ENCODE measurements at regions not wholly inside any gene's neighbourhood (a gene's known extent, or its start where the extent isn't known, plus 50 kb on each side); places are given as distances from the start of the nearest gene placed in this dataset.

GRCh38 chr4:65202853-65203236 is 467.4 kb downstream of the EPHA5 start:
- Mint-ChIP-seq H3K36me3 (no peaks in the 10 kb centered on the region), H3K27me3 (ENCODE audit: low read depth) (no peaks in the 10 kb centered on the region), H3K9me3 (no peaks in the 10 kb centered on the region), H3K4me3 (no peak overlapping the region), H3K4me1 (no peaks in the 10 kb centered on the region), H3K27ac (no peak overlapping the region)
- TF ChIP-seq CTCF (IDR thresholded peaks at IDR 0.05; ENCODE audit: unreplicated experiment): no peak
- DNase-seq (ENCODE audit: low spot score in 2 of 2, unreplicated experiment in 2 of 2): no peak

GRCh38 chr4:65202165-65202852 is 468.0 kb downstream of the EPHA5 start:
- Mint-ChIP-seq H3K27ac (no peak overlapping the region), H3K27me3 (ENCODE audit: low read depth) (no peaks in the 10 kb centered on the region), H3K4me3 (no peak overlapping the region), H3K4me1 (no peaks in the 10 kb centered on the region), H3K36me3 (no peaks in the 10 kb centered on the region), H3K9me3 (no peaks in the 10 kb centered on the region)
- no peak for TF ChIP-seq CTCF (IDR thresholded peaks at IDR 0.05; ENCODE audit: unreplicated experiment)
- DNase-seq (ENCODE audit: low spot score in 2 of 2, unreplicated experiment in 2 of 2): no peak

- Mint-ChIP-seq H3K27ac (no peak overlapping the region), H3K4me3 (no peak overlapping the region), H3K27me3 (ENCODE audit: low read depth) (no peaks in the 10 kb centered on the region), H3K4me1 (no peaks in the 10 kb centered on the region), H3K9me3 (peaks cover 9% of the 10 kb centered on the region), H3K36me3 (no peaks in the 10 kb centered on the region)
- no peak for TF ChIP-seq CTCF (IDR thresholded peaks at IDR 0.05; ENCODE audit: unreplicated experiment)
- no peak for DNase-seq (ENCODE audit: low spot score in 2 of 2, unreplicated experiment in 2 of 2)
Measured at GRCh38 chr4:65195666-65196065, 474.6 kb downstream of the EPHA5 start.

GRCh38 chr4:65195002-65195401 is 475.3 kb downstream of the EPHA5 start:
- TF ChIP-seq CTCF (IDR thresholded peaks at IDR 0.05; ENCODE audit: unreplicated experiment): no peak
- no peak for DNase-seq (ENCODE audit: low spot score in 2 of 2, unreplicated experiment in 2 of 2)
- no peak overlapping the region for H3K27ac Mint-ChIP-seq
- H3K9me3 Mint-ChIP-seq: peaks cover 9% of the 10 kb centered on the region
- H3K4me3 Mint-ChIP-seq: no peak overlapping the region
- no peaks in the 10 kb centered on the region for H3K4me1 Mint-ChIP-seq
- no peaks in the 10 kb centered on the region for H3K27me3 Mint-ChIP-seq (ENCODE audit: low read depth)
- no peaks in the 10 kb centered on the region for H3K36me3 Mint-ChIP-seq

- TF ChIP-seq CTCF (IDR thresholded peaks at IDR 0.05; ENCODE audit: unreplicated experiment): no peak
- Mint-ChIP-seq H3K4me1 (no peaks in the 10 kb centered on the region), H3K9me3 (peaks cover 13% of the 10 kb centered on the region), H3K4me3 (no peak overlapping the region), H3K27me3 (ENCODE audit: low read depth) (no peaks in the 10 kb centered on the region), H3K36me3 (no peaks in the 10 kb centered on the region), H3K27ac (no peak overlapping the region)
- no peak for DNase-seq (ENCODE audit: low spot score in 2 of 2, unreplicated experiment in 2 of 2)
Measured at GRCh38 chr4:65193985-65194384, 476.3 kb downstream of the EPHA5 start.

GRCh38 chr4:65190780-65191179 is 479.5 kb downstream of the EPHA5 start:
- Mint-ChIP-seq H3K4me1 (no peaks in the 10 kb centered on the region), H3K9me3 (peaks cover 13% of the 10 kb centered on the region), H3K27me3 (ENCODE audit: low read depth) (no peaks in the 10 kb centered on the region), H3K27ac (no peak overlapping the region), H3K36me3 (no peaks in the 10 kb centered on the region), H3K4me3 (no peak overlapping the region)
- no peak for DNase-seq (ENCODE audit: low spot score in 2 of 2, unreplicated experiment in 2 of 2)
- TF ChIP-seq CTCF (IDR thresholded peaks at IDR 0.05; ENCODE audit: unreplicated experiment): no peak
